ENCODE measurements at regions not wholly inside any gene's neighbourhood (a gene's known extent, or its start where the extent isn't known, plus 50 kb on each side); places are given as distances from the start of the nearest gene placed in this dataset.

DNA sequence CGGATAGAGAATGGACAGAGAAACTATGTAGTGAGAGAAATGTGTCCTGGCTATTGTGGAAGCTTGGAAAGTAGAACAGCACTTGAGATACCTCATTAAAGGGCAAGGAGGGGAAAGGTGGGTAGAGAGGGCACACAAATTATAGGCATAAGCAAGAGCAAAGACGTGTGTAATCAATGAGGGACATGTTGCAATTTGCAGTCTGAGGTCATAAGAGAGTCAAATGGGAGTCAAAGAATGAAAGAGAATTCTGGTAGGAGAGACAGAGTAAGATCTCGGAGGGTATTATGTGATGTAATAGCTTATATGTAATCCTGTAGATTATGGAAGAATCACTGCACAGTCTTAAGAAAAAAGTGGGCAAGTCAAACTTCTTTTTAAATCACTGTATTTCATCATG is 312.0 kb upstream of the RGMB start:
- TF ChIP-seq SIN3A (IDR thresholded peaks at IDR 0.05; ENCODE audit: borderline replicate concordance, insufficient read depth, low read length) = no peak
- TF ChIP-seq, protein P1, sequence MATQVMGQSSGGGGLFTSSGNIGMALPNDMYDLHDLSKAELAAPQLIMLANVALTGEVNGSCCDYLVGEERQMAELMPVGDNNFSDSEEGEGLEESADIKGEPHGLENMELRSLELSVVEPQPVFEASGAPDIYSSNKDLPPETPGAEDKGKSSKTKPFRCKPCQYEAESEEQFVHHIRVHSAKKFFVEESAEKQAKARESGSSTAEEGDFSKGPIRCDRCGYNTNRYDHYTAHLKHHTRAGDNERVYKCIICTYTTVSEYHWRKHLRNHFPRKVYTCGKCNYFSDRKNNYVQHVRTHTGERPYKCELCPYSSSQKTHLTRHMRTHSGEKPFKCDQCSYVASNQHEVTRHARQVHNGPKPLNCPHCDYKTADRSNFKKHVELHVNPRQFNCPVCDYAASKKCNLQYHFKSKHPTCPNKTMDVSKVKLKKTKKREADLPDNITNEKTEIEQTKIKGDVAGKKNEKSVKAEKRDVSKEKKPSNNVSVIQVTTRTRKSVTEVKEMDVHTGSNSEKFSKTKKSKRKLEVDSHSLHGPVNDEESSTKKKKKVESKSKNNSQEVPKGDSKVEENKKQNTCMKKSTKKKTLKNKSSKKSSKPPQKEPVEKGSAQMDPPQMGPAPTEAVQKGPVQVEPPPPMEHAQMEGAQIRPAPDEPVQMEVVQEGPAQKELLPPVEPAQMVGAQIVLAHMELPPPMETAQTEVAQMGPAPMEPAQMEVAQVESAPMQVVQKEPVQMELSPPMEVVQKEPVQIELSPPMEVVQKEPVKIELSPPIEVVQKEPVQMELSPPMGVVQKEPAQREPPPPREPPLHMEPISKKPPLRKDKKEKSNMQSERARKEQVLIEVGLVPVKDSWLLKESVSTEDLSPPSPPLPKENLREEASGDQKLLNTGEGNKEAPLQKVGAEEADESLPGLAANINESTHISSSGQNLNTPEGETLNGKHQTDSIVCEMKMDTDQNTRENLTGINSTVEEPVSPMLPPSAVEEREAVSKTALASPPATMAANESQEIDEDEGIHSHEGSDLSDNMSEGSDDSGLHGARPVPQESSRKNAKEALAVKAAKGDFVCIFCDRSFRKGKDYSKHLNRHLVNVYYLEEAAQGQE (IDR thresholded peaks at IDR 0.05; ENCODE audit: insufficient read depth in 1 of 2, low read depth in 2 of 2, low read length in 2 of 2) = no peak
- no peak for TF ChIP-seq POLR2AphosphoS5 (IDR thresholded peaks at IDR 0.05; ENCODE audit: low read depth, low read length)
- TF ChIP-seq TAF1 (IDR thresholded peaks at IDR 0.05; ENCODE audit: borderline replicate concordance, insufficient read depth, low read length) = no peak
- no peak for TF ChIP-seq FOXP2 (optimal IDR thresholded peaks at IDR 0.05; ENCODE audit: borderline replicate concordance, extremely low read depth, extremely low read length, insufficient read depth)

DNA sequence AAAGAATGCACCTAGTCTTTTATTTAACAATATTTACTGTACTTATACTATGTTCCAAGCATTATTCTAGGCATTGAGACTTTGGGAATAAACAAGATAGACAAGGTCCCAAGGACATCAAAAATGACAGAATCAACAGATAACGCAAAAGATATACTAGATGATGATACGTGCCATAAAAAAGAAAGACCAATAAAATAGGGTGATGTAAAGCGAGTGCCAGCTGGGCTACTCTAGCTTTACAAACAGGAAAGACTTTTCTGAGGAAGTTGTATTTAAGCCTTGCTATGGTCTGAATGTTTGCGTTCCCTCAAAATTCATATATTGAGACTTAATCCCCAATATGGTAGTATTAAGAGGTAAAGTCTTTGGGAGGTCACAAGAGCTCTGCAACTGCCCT is 310.2 kb upstream of the RGMB start:
- TF ChIP-seq POLR2AphosphoS5 (IDR thresholded peaks at IDR 0.05; ENCODE audit: low read depth, low read length) = no peak
- no peak for TF ChIP-seq TAF1 (IDR thresholded peaks at IDR 0.05; ENCODE audit: borderline replicate concordance, insufficient read depth, low read length)
- no peak for TF ChIP-seq SIN3A (IDR thresholded peaks at IDR 0.05; ENCODE audit: borderline replicate concordance, insufficient read depth, low read length)
- TF ChIP-seq FOXP2 (optimal IDR thresholded peaks at IDR 0.05; ENCODE audit: borderline replicate concordance, extremely low read depth, extremely low read length, insufficient read depth) = no peak
- TF ChIP-seq, protein P1 (IDR thresholded peaks at IDR 0.05; ENCODE audit: insufficient read depth in 1 of 2, low read depth in 2 of 2, low read length in 2 of 2) = no peak

DNA sequence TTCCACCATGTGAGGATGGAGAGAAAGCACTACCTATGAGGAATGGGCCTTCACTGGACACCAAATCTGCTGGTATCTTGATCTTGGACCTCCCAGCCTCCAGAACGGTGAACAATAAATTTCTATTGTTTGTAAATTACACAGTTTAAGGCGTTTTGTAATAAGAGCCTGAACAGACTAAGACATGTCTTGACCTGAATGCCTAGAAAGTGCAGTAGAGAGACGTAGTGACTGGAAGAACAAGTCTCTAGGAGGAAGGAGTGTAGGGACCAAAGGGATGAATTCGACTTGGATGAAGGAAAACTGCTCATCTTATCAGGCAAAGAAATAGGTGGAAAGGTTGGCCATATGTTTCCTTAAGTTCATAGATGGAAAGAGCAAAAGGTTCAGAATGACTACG is 309.8 kb upstream of the RGMB start:
- TF ChIP-seq SIN3A (IDR thresholded peaks at IDR 0.05; ENCODE audit: borderline replicate concordance, insufficient read depth, low read length) (no peak), POLR2AphosphoS5 (IDR thresholded peaks at IDR 0.05; ENCODE audit: low read depth, low read length) (no peak), TAF1 (IDR thresholded peaks at IDR 0.05; ENCODE audit: borderline replicate concordance, insufficient read depth, low read length) (no peak), FOXP2 (optimal IDR thresholded peaks at IDR 0.05; ENCODE audit: borderline replicate concordance, extremely low read depth, extremely low read length, insufficient read depth) (no peak)
- TF ChIP-seq, protein P1 (IDR thresholded peaks at IDR 0.05; ENCODE audit: insufficient read depth in 1 of 2, low read depth in 2 of 2, low read length in 2 of 2) = no peak

DNA sequence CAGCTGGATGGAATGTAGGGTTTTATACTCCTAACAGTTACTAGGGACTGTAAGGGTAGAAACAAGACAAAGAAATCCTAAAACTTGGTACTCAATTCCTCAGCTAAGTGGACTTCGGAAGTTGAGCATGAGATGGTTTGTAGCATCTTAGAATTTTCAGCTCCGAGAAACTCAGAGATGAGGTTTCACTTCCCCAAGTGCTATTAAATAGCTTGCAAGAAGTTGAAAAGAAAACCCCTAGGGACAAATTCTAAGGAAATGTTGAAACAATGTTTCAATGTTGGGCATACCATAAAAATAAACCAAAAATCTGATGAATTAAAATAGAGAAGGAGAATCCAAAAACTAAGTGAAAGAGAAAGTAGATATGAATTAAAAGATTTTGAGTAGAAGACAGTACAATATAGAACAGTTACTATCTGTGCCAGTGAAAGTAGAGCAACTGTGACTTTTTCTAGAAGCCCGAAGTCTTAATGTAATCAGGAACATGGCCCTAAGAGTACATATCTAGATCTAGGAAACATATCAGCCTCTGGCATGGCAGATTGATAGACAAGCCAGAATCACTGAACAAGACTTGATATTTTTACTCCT is 308.6 kb upstream of the RGMB start:
- no peak for TF ChIP-seq SIN3A (IDR thresholded peaks at IDR 0.05; ENCODE audit: borderline replicate concordance, insufficient read depth, low read length)
- no peak for TF ChIP-seq TAF1 (IDR thresholded peaks at IDR 0.05; ENCODE audit: borderline replicate concordance, insufficient read depth, low read length)
- TF ChIP-seq POLR2AphosphoS5 (IDR thresholded peaks at IDR 0.05; ENCODE audit: low read depth, low read length) = no peak
- TF ChIP-seq FOXP2 (optimal IDR thresholded peaks at IDR 0.05; ENCODE audit: borderline replicate concordance, extremely low read depth, extremely low read length, insufficient read depth) = no peak

DNA sequence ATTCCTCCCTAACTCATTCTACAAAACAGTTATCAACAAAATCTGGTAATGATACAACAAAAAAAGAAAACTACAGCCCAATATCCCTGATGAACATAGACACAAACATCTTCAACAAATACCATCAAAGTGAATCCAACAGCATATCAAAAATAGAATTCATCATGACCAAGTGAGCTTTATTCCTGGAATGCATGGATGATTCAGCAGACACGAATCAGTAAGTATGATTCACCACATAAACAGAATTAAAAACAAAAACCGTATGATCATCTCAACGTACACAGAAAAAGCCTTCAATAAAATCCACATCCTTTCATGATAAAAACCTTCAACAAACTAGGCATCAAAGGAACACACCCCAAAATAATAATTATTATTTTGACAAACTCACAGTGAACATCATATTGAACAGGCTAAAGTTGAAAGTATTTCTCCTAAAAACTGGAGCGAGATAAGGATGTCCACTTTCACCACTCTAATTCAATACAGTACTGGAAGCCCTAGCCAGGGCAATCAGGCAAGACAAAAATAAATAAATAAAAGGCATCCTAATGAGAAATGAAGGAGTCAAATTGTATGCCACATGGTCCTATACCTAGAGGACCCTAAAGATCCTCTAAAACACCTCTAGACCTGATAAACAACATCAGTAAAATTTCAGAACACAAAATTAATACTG is 305.1 kb upstream of the RGMB start:
- TF ChIP-seq, protein P1 (IDR thresholded peaks at IDR 0.05; ENCODE audit: insufficient read depth in 1 of 2, low read depth in 2 of 2, low read length in 2 of 2) = no peak
- TF ChIP-seq FOXP2 (optimal IDR thresholded peaks at IDR 0.05; ENCODE audit: borderline replicate concordance, extremely low read depth, extremely low read length, insufficient read depth) (no peak), TAF1 (IDR thresholded peaks at IDR 0.05; ENCODE audit: borderline replicate concordance, insufficient read depth, low read length) (no peak), POLR2AphosphoS5 (IDR thresholded peaks at IDR 0.05; ENCODE audit: low read depth, low read length) (no peak), SIN3A (IDR thresholded peaks at IDR 0.05; ENCODE audit: borderline replicate concordance, insufficient read depth, low read length) (no peak)
